IMR-90 (cell line): ENCODE measurements at regions not wholly inside any gene's neighbourhood (a gene's known extent, or its start where the extent isn't known, plus 50 kb on each side); places are given as distances from the start of the nearest gene placed in this dataset.

Experiments
- ATAC-seq: fragments of 200-7000 bp; cut with Tn5 transposase; 2 replicates; pipeline ENCODE4 v1.9.1; 2020; ENCODE audit warnings: low read depth, mild to moderate bottlenecking, moderate library complexity
- BruUV-seq: library from RNA; stranded (reverse); fragments of 400-500 nt; replicated peaks from 2 replicates; lab custom pipeline; 2021; lab: Mats Ljungman, UMichigan
- CTCF ChIA-PET: fragments of 300-600 bp; formaldehyde crosslinking; extraction: SDS; loops from one replicate; lab custom pipeline; 2021; ENCODE audit warnings: antibody characterized with exemption; lab: Yijun Ruan, JAX
- POLR2A ChIA-PET: fragments of 300-600 bp; sonication (Branson Sonifier 250); formaldehyde crosslinking; loops from one replicate; lab custom pipeline; 2022; ENCODE audit warnings: antibody characterized with exemption; ENCODE audit not compliant: unreplicated experiment; lab: Charles Lee
- DNase-seq: peaks from one replicate; pipeline ENCODE4 v3.0.0; 2013
- H2AFZ ChIP-seq: replicated peaks from 2 replicates; pipeline ENCODE3; 2013; ENCODE audit warnings: low read length, mild to moderate bottlenecking; ENCODE audit not compliant: poor library complexity
- H2AK5ac ChIP-seq: 2 replicates; pipeline ENCODE4 v1.6.1; 2013; ENCODE audit warnings: low read depth, low read length, inconsistent platforms
- H2AK9ac ChIP-seq: replicated peaks from 2 replicates; pipeline ENCODE3; 2013; ENCODE audit warnings: mild to moderate bottlenecking, low read depth, low read length, moderate library complexity; ENCODE audit not compliant: poor library complexity
- H2BK120ac ChIP-seq: 2 replicates; pipeline ENCODE4 v1.6.1; 2013; ENCODE audit warnings: low read depth, low read length, inconsistent platforms
- H2BK15ac ChIP-seq: 3 replicates; pipeline ENCODE4 v1.6.1; 2013; ENCODE audit warnings: low read depth, low read length, inconsistent platforms
- H2BK20ac ChIP-seq: 2 replicates; pipeline ENCODE4 v1.6.1; 2013; ENCODE audit warnings: low read depth, mild to moderate bottlenecking, inconsistent platforms, low read length, moderate library complexity
- H2BK5ac ChIP-seq: 2 replicates; pipeline ENCODE4 v1.6.1; 2013; ENCODE audit warnings: mild to moderate bottlenecking, low read depth, low read length, inconsistent platforms; ENCODE audit not compliant: poor library complexity, severe bottlenecking
- H3K14ac ChIP-seq: replicated peaks from 2 replicates; pipeline ENCODE4 v1.6.1; 2013; ENCODE audit warnings: low read depth, low read length, inconsistent platforms
- H3K18ac ChIP-seq: 2 replicates; pipeline ENCODE4 v1.6.1; 2013; ENCODE audit warnings: low read depth, low read length, control low read depth
- H3K23ac ChIP-seq: 2 replicates; pipeline ENCODE4 v1.6.1; 2013; ENCODE audit warnings: low read depth, low read length, inconsistent platforms
- H3K27ac ChIP-seq: 2 replicates; pipeline ENCODE4 v1.5.1; 2013; ENCODE audit warnings: mild to moderate bottlenecking, control low read depth, low read length; ENCODE audit not compliant: insufficient read depth
- H3K27me3 ChIP-seq: 2 replicates; pipeline ENCODE4 v1.6.1; 2013; ENCODE audit warnings: low read length; ENCODE audit not compliant: control insufficient read depth, insufficient read depth
- H3K36me3 ChIP-seq: 2 replicates; pipeline ENCODE4 v1.6.1; 2013; ENCODE audit warnings: low read length, mixed read lengths; ENCODE audit not compliant: control insufficient read depth, insufficient read depth
- H3K4ac ChIP-seq: 2 replicates; pipeline ENCODE4 v1.6.1; 2013; ENCODE audit warnings: low read depth, low read length, inconsistent platforms
- H3K4me1 ChIP-seq: 2 replicates; pipeline ENCODE4 v1.6.1; 2013; ENCODE audit warnings: low read length, mixed read lengths; ENCODE audit not compliant: control insufficient read depth, insufficient read depth
- H3K4me2 ChIP-seq: 2 replicates; pipeline ENCODE4 v1.6.1; 2013; ENCODE audit warnings: low read depth, mild to moderate bottlenecking, control low read depth, low read length, moderate library complexity
- H3K4me3 ChIP-seq: 2 replicates; pipeline ENCODE4 v1.5.1; 2013; ENCODE audit warnings: low read depth, mild to moderate bottlenecking, control low read depth, low read length, moderate library complexity; ENCODE audit not compliant: insufficient read depth
- H3K56ac ChIP-seq: 2 replicates; pipeline ENCODE4 v1.6.1; 2013; ENCODE audit warnings: low read length, inconsistent platforms; ENCODE audit not compliant: insufficient read depth; ENCODE audit errors: extremely low read depth
- H3K79me1 ChIP-seq, 2 experiments: 2 replicates each; pipeline ENCODE4 v1.6.1; 2013; ENCODE audit warnings: low read length in 2 of 2, inconsistent platforms in 1 of 2, low read depth in 1 of 2
- H3K9ac ChIP-seq: 2 replicates; pipeline ENCODE4 v1.6.1; 2013; ENCODE audit warnings: low read depth, low read length, control low read depth
- H3K9me1 ChIP-seq: 2 replicates; pipeline ENCODE4 v1.6.1; 2013; ENCODE audit warnings: low read length, inconsistent platforms; ENCODE audit not compliant: insufficient read depth
- H3K9me3 ChIP-seq: 2 replicates; pipeline ENCODE4 v1.6.1; 2013; ENCODE audit warnings: low read length; ENCODE audit not compliant: control insufficient read depth, insufficient read depth
- H4K20me1 ChIP-seq: 2 replicates; pipeline ENCODE4 v1.6.1; 2013; ENCODE audit warnings: low read length, inconsistent platforms; ENCODE audit not compliant: insufficient read depth
- H4K5ac ChIP-seq: 2 replicates; pipeline ENCODE4 v1.6.1; 2013; ENCODE audit warnings: mild to moderate bottlenecking, low read depth, low read length, control low read depth
- H4K8ac ChIP-seq, 2 experiments: 2 replicates each; pipeline ENCODE4 v1.6.1; 2013; ENCODE audit warnings: low read depth in 2 of 2, low read length in 2 of 2, control low read depth in 1 of 2, inconsistent platforms in 1 of 2
- H4K91ac ChIP-seq: 2 replicates; pipeline ENCODE4 v1.6.1; 2013; ENCODE audit warnings: low read depth, low read length, inconsistent platforms; ENCODE audit not compliant: insufficient read depth
- CEBPB ChIP-seq: IDR thresholded peaks from 2 replicates; pipeline ENCODE4 v1.6.1; 2012; ENCODE audit warnings: low read depth, low read length, improper control_type of control experiment
- CTCF ChIP-seq: conservative IDR thresholded peaks from 2 replicates; pipeline ENCODE4 v1.5.1; 2012; ENCODE audit warnings: mild to moderate bottlenecking, low read depth, low read length, improper control_type of control experiment
- ELK1 ChIP-seq: fragments of 150-350 bp; IDR thresholded peaks from 2 replicates; pipeline ENCODE4 v1.6.1; 2016; ENCODE audit warnings: low read depth, mild to moderate bottlenecking, low read length, moderate library complexity, borderline replicate concordance
- FOS ChIP-seq: fragments of 150-350 bp; IDR thresholded peaks from 2 replicates; pipeline ENCODE4 v1.6.1; 2016; ENCODE audit warnings: low read depth, low read length
- MAFK ChIP-seq: IDR thresholded peaks from 2 replicates; pipeline ENCODE4 v1.6.1; 2012; ENCODE audit warnings: low read depth, low read length, improper control_type of control experiment
- NFE2L2 ChIP-seq: fragments of 150-350 bp; IDR thresholded peaks from 2 replicates; pipeline ENCODE4 v1.6.1; 2016; ENCODE audit warnings: low read depth, mild to moderate bottlenecking, low read length
- POLR2A ChIP-seq: IDR thresholded peaks from 2 replicates; pipeline ENCODE4 v1.6.1; 2012; ENCODE audit warnings: mild to moderate bottlenecking, low read depth, low read length
- SMC3 ChIP-seq: fragments of 150-350 bp; IDR thresholded peaks from 2 replicates; pipeline ENCODE4 v1.6.1; 2016; ENCODE audit warnings: low read depth, mild to moderate bottlenecking, antibody characterized with exemption, low read length, moderate library complexity
- USF2 ChIP-seq: fragments of 150-350 bp; IDR thresholded peaks from 2 replicates; pipeline ENCODE4 v1.6.1; 2017; ENCODE audit warnings: mild to moderate bottlenecking, antibody characterized with exemption, low read length, low read depth
- WGBS, 2 experiments: methylation state at CpG; one replicate each; pipeline versions ENCODE4 v1.1.5 to v1.1.7; 2013; ENCODE audit warnings: missing lambda C conversion rate in 2 of 2; ENCODE audit not compliant: insufficient read length in 1 of 2; ENCODE audit errors: extremely low coverage in 2 of 2; 5-methylcytosine and 5-hydroxymethylcytosine counted together
- dilution Hi-C: fragments of 300-500 bp; cut with HindIII; formaldehyde crosslinking; loops from one replicate; pipeline ENCODE4 v1.14.3; 2018; ENCODE audit warnings: low sequenced_read_pairs; ENCODE audit not compliant: unreplicated experiment
- in situ Hi-C: fragments of 300-500 bp; cut with MboI; formaldehyde crosslinking; loops from 3 replicates; pipeline ENCODE4 v1.14.3; 2019; ENCODE audit warnings: low sequenced_read_pairs, inconsistent platforms, mixed read lengths
- intact Hi-C: fragments of 100-400 bp; cut with micrococcal nuclease; formaldehyde crosslinking; loops from 2 replicates; pipeline ENCODE4 v1.10.0; 2022

GRCh38 chr1:222189218-222189617 lies 358.7 kb downstream of the HHIPL2 start:
- H2AK5ac ChIP-seq = no peak overlapping the region
- no peak overlapping the region for H3K56ac ChIP-seq
- no peak overlapping the region for H3K4me2 ChIP-seq
- WGBS, 2 experiments = no CpG with 5 or more reads among the region's 1 CpG
- H3K23ac ChIP-seq = no peak overlapping the region
- H3K27ac ChIP-seq = no peak overlapping the region
- in situ Hi-C loops = no loop called here
- dilution Hi-C loops = no loop called here
- no TSS peak for BruUV-seq
- no peak overlapping the region for H3K18ac ChIP-seq
- H4K8ac ChIP-seq = no peak overlapping the region
- intact Hi-C loops = no loop called here
- CTCF ChIA-PET = interaction anchor here (0.6 kb wide), 2 partner anchors 28 to 637 kb away, joined by 3 read pairs; no protein-coding TSS in a partner anchor
- no peaks in the 10 kb centered on the region for H3K4me1 ChIP-seq
- H2BK20ac ChIP-seq = no peak overlapping the region
- no peaks in the 10 kb centered on the region for H3K36me3 ChIP-seq
- no peak overlapping the region for H4K91ac ChIP-seq
- H2AFZ ChIP-seq = no peak overlapping the region
- no peak overlapping the region for H3K4me3 ChIP-seq
- H3K9me1 ChIP-seq = no peaks in the 10 kb centered on the region
- H3K79me1 ChIP-seq = no peaks in the 10 kb centered on the region
- no peak overlapping the region for H2BK15ac ChIP-seq
- H2AK9ac ChIP-seq = no peak overlapping the region
- no peak overlapping the region for H3K4ac ChIP-seq
- DNase-seq = no peak
- ATAC-seq = no peak
- H4K20me1 ChIP-seq = no peaks in the 10 kb centered on the region
- no peak overlapping the region for H2BK120ac ChIP-seq
- H3K9ac ChIP-seq = no peak overlapping the region
- H2BK5ac ChIP-seq = no peak overlapping the region
- no peak overlapping the region for H3K14ac ChIP-seq
- H3K9me3 ChIP-seq = no peaks in the 10 kb centered on the region
- no peak overlapping the region for H4K5ac ChIP-seq
- no peak for TF ChIP-seq SMC3
- no peak for TF ChIP-seq FOS
- no peak for TF ChIP-seq ELK1
- TF ChIP-seq CTCF = no peak
- no peak for TF ChIP-seq NFE2L2
- no peak for TF ChIP-seq CEBPB
- TF ChIP-seq MAFK = no peak
- TF ChIP-seq USF2 = no peak
- no peak for TF ChIP-seq POLR2A
- POLR2A ChIA-PET = no interaction called here
- H3K27me3 ChIP-seq = no peaks in the 10 kb centered on the region
